HepG2 (cell line): ENCODE measurements at regions not wholly inside any gene's neighbourhood (a gene's known extent, or its start where the extent isn't known, plus 50 kb on each side); places are given as distances from the start of the nearest gene placed in this dataset.

Source experiments
- ATAC-seq: fragments of 200-7000 bp; cut with Tn5 transposase; 3 replicates; pipeline ENCODE4 v1.9.1; 2020; ENCODE audit warnings: mild to moderate bottlenecking, moderate library complexity
- BruUV-seq: library from RNA; stranded (reverse); fragments of 400-500 nt; replicated peaks from 2 replicates; lab custom pipeline; 2021; lab: Mats Ljungman, UMichigan
- CTCF ChIA-PET: fragments of 300-600 bp; formaldehyde crosslinking; extraction: SDS; loops from one replicate; lab custom pipeline; 2021; ENCODE audit warnings: low total read pairs, inconsistent platforms, low intra/inter-chr PET ratio; lab: Yijun Ruan, JAX
- POLR2A ChIA-PET: fragments of 350-600 bp; sonication (Branson Sonifier 250); formaldehyde crosslinking; loops from one replicate; lab custom pipeline; 2020; ENCODE audit warnings: antibody characterized with exemption, inconsistent platforms; lab: Yijun Ruan, JAX
- DNase-seq: peaks from one replicate; pipeline ENCODE4 v3.0.0-alpha.2; 2015; ENCODE audit warnings: low spot score
- FAIRE-seq: peaks from 3 replicates; lab custom pipeline; 2011; peaks lifted over from hg19 to GRCh38; lab: Jason Lieb, UNC
- H2AFZ ChIP-seq: one replicate; pipeline ENCODE4 v1.6.1; 2011; ENCODE audit warnings: low read length, inconsistent platforms
- H3K27ac ChIP-seq: fragments of 300-600 bp; 3 replicates; pipeline ENCODE4 v1.8.0; 2011; ENCODE audit warnings: mixed run types, mild to moderate bottlenecking, mixed read lengths, low read length, inconsistent platforms; ENCODE audit not compliant: insufficient read depth; ENCODE audit errors: extremely low read length
- H3K27me3 ChIP-seq, 2 experiments: fragments of 200-600 bp in 1 of 2; 2 replicates in 1 of 2; 3 replicates in 1 of 2; pipeline versions ENCODE4 v1.6.0 to v1.8.0; 2011; ENCODE audit warnings: low read length in 2 of 2, mild to moderate bottlenecking in 2 of 2, moderate library complexity in 2 of 2, inconsistent platforms in 1 of 2; ENCODE audit not compliant: insufficient read depth in 2 of 2, control insufficient read depth in 1 of 2
- H3K36me3 ChIP-seq, 2 experiments: fragments of 200-600 bp in 1 of 2; replicated peaks in 1 of 2; 2 replicates in 1 of 2; 3 replicates in 1 of 2; pipeline versions ENCODE4 v1.5.1 to v1.8.0; 2011; ENCODE audit warnings: low read length in 2 of 2, inconsistent platforms in 1 of 2; ENCODE audit not compliant: insufficient read depth in 2 of 2, control insufficient read depth in 1 of 2
- H3K4me1 ChIP-seq: 2 replicates; pipeline ENCODE4 v1.5.1; 2012; ENCODE audit warnings: low read length, inconsistent platforms; ENCODE audit not compliant: insufficient read depth
- H3K4me2 ChIP-seq: 2 replicates; pipeline ENCODE4 v1.6.0; 2011; ENCODE audit warnings: low read depth, low read length, inconsistent platforms
- H3K4me3 ChIP-seq, 3 experiments: fragments of 200-600 bp in 1 of 3; sonication (generic), shearing (Covaris generic) in 1 of 3; replicated peaks in 1 of 3; 2 replicates each; pipeline ENCODE4 v1.5.1; 2011 to 2016; ENCODE audit warnings: low read length in 3 of 3, inconsistent platforms in 2 of 3, low read depth in 2 of 3, mild to moderate bottlenecking in 2 of 3, control low read depth in 1 of 3, mixed read lengths in 1 of 3; ENCODE audit not compliant: insufficient read depth in 1 of 3
- H3K79me2 ChIP-seq: one replicate; pipeline ENCODE4 v1.6.1; 2011; ENCODE audit warnings: low read length, inconsistent platforms; ENCODE audit not compliant: insufficient read depth
- H3K9ac ChIP-seq: 2 replicates; pipeline ENCODE4 v1.6.0; 2011; ENCODE audit warnings: mild to moderate bottlenecking, low read depth, low read length, inconsistent platforms; ENCODE audit not compliant: insufficient read depth
- H3K9me3 ChIP-seq: 2 replicates; pipeline ENCODE4 v1.5.1; 2012; ENCODE audit warnings: mild to moderate bottlenecking, low read length
- H4K20me1 ChIP-seq: 2 replicates; pipeline ENCODE4 v1.6.0; 2011; ENCODE audit warnings: inconsistent platforms, mild to moderate bottlenecking, low read length, moderate library complexity; ENCODE audit not compliant: insufficient read depth
- BRD4 ChIP-seq: sonication (generic); formaldehyde crosslinking; IDR thresholded peaks from 2 replicates; pipeline ENCODE4 v1.4.0; 2020; ENCODE audit warnings: missing genetic modification reagents
- CENPX ChIP-seq: sonication (generic); formaldehyde crosslinking; IDR thresholded peaks from 2 replicates; pipeline ENCODE4 v1.9.0; 2021; ENCODE audit warnings: mild to moderate bottlenecking, missing genetic modification reagents, moderate library complexity
- FOXK2 ChIP-seq: fragments of 450-650 bp; IDR thresholded peaks from 2 replicates; pipeline ENCODE4 v1.6.1; 2016
- GABPA ChIP-seq, 2 experiments: IDR thresholded peaks; 2 replicates each; pipeline ENCODE4 v1.6.1; 2011 to 2016; ENCODE audit warnings: low read depth in 2 of 2, low read length in 1 of 2, missing biosample characterization in 1 of 2, missing genetic modification characterization in 1 of 2
- GPN1 ChIP-seq: sonication (generic); formaldehyde crosslinking; IDR thresholded peaks from 2 replicates; pipeline ENCODE4 v1.5.1; 2020; ENCODE audit warnings: missing genetic modification reagents, borderline replicate concordance
- IKZF1 ChIP-seq: fragments of 450-650 bp; IDR thresholded peaks from 2 replicates; pipeline ENCODE4 v1.7.1; 2016
- KLF12 ChIP-seq: sonication (generic); formaldehyde crosslinking; IDR thresholded peaks from 2 replicates; pipeline ENCODE4 v1.4.0; 2020; ENCODE audit warnings: missing genetic modification reagents, borderline replicate concordance
- NFIB ChIP-seq: sonication (generic); formaldehyde crosslinking; IDR thresholded peaks from 2 replicates; pipeline ENCODE4 v1.9.0; 2021; ENCODE audit warnings: missing genetic modification reagents, mild to moderate bottlenecking, borderline replicate concordance
- RARG ChIP-seq: sonication (generic); formaldehyde crosslinking; IDR thresholded peaks from 2 replicates; pipeline ENCODE4 v1.4.0; 2020; ENCODE audit warnings: low read depth, mild to moderate bottlenecking, missing genetic modification reagents
- YEATS2 ChIP-seq: sonication (generic); formaldehyde crosslinking; IDR thresholded peaks from 2 replicates; pipeline ENCODE4 v1.4.0; 2020; ENCODE audit warnings: missing genetic modification reagents, borderline replicate concordance
- ZBTB25 ChIP-seq: IDR thresholded peaks from 2 replicates; pipeline ENCODE4 v1.6.1; 2018; ENCODE audit warnings: missing genetic modification reagents
- ZNF138 ChIP-seq: sonication (generic); formaldehyde crosslinking; IDR thresholded peaks from 2 replicates; pipeline ENCODE4 v1.5.0; 2020; ENCODE audit warnings: mild to moderate bottlenecking, low read depth, missing genetic modification reagents
- ZNF275 ChIP-seq: sonication (generic); formaldehyde crosslinking; IDR thresholded peaks from 2 replicates; pipeline ENCODE4 v1.8.0; 2022; ENCODE audit warnings: missing genetic modification reagents, mild to moderate bottlenecking, inconsistent platforms, borderline replicate concordance
- ZNF30 ChIP-seq: sonication (generic); formaldehyde crosslinking; IDR thresholded peaks from 2 replicates; pipeline ENCODE4 v1.5.0; 2020; ENCODE audit warnings: mild to moderate bottlenecking, missing genetic modification reagents
- ZNF512 ChIP-seq: sonication (generic); formaldehyde crosslinking; IDR thresholded peaks from 2 replicates; pipeline ENCODE4 v1.4.0; 2020; ENCODE audit warnings: mild to moderate bottlenecking, missing genetic modification reagents
- ZNF883 ChIP-seq: sonication (generic); formaldehyde crosslinking; IDR thresholded peaks from 2 replicates; pipeline ENCODE4 v1.5.1; 2020; ENCODE audit warnings: mild to moderate bottlenecking, missing genetic modification reagents; ENCODE audit errors: not compliant biosample characterization
- WGBS: methylation state at CpG from one replicate; pipeline ENCODE4 v1.1.6; 2017; ENCODE audit warnings: low lambda C conversion rate; 5-methylcytosine and 5-hydroxymethylcytosine counted together
- in situ Hi-C: cut with HindIII; loops from 2 replicates; pipeline ENCODE4 v1.10.0; 2017; ENCODE audit warnings: low pct_unique_long_range_greater_than_20kb; ENCODE audit not compliant: extremely low pct_ligation_motif_present
- intact Hi-C: fragments of 100-400 bp; cut with micrococcal nuclease; formaldehyde crosslinking; loops from one replicate; pipeline ENCODE4 v1.10.0; 2022; ENCODE audit not compliant: unreplicated experiment
- TF ChIP-seq, protein P1 (sequence below): sonication (generic); formaldehyde crosslinking; IDR thresholded peaks from 2 replicates; pipeline ENCODE4 v1.8.1; 2022; ENCODE audit warnings: low read depth, mild to moderate bottlenecking, missing genetic modification reagents
- TF ChIP-seq, protein P2 (sequence below): sonication (generic); formaldehyde crosslinking; IDR thresholded peaks from 2 replicates; pipeline ENCODE4 v1.5.0; 2020; ENCODE audit warnings: mild to moderate bottlenecking, missing genetic modification reagents, borderline replicate concordance

GRCh38 chr11:128250482-128250881 is 336.9 kb downstream of the ETS1 start:
- no peak overlapping the region for H3K4me2 ChIP-seq
- intact Hi-C loops: no loop called here
- FAIRE-seq (no peak), DNase-seq (no peak), ATAC-seq (no peak)
- no peaks in the 10 kb centered on the region for H3K9me3 ChIP-seq
- no peak overlapping the region for H3K9ac ChIP-seq
- no peaks in the 10 kb centered on the region for H3K4me1 ChIP-seq
- no peaks in the 10 kb centered on the region for H4K20me1 ChIP-seq
- H3K36me3 ChIP-seq: no peaks in the 10 kb centered on the region
- 0% methylated on average over 2 of the region's 2 CpGs for WGBS
- BruUV-seq: no TSS peak
- no peak overlapping the region for H3K4me3 ChIP-seq
- H2AFZ ChIP-seq: no peak overlapping the region
- no peaks in the 10 kb centered on the region for H3K27me3 ChIP-seq
- in situ Hi-C loops: no loop called here
- H3K27ac ChIP-seq: no peak overlapping the region
- no peaks in the 10 kb centered on the region for H3K79me2 ChIP-seq
- CTCF ChIA-PET: no interaction called here
- POLR2A ChIA-PET: no interaction called here
- TF ChIP-seq NFIB: no peak
- TF ChIP-seq ZNF30: no peak
- TF ChIP-seq RARG (CRISPR knock-in tag): no peak
- TF ChIP-seq ZNF512 (CRISPR knock-in tag): no peak
- TF ChIP-seq ZBTB25 (CRISPR knock-in tag): no peak
- TF ChIP-seq ZNF275 (CRISPR knock-in tag): no peak
- TF ChIP-seq, protein P1, sequence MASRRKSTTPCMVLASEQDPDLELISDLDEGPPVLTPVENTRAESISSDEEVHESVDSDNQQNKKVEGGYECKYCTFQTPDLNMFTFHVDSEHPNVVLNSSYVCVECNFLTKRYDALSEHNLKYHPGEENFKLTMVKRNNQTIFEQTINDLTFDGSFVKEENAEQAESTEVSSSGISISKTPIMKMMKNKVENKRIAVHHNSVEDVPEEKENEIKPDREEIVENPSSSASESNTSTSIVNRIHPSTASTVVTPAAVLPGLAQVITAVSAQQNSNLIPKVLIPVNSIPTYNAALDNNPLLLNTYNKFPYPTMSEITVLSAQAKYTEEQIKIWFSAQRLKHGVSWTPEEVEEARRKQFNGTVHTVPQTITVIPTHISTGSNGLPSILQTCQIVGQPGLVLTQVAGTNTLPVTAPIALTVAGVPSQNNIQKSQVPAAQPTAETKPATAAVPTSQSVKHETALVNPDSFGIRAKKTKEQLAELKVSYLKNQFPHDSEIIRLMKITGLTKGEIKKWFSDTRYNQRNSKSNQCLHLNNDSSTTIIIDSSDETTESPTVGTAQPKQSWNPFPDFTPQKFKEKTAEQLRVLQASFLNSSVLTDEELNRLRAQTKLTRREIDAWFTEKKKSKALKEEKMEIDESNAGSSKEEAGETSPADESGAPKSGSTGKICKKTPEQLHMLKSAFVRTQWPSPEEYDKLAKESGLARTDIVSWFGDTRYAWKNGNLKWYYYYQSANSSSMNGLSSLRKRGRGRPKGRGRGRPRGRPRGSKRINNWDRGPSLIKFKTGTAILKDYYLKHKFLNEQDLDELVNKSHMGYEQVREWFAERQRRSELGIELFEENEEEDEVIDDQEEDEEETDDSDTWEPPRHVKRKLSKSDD (CRISPR knock-in tag): no peak
- TF ChIP-seq FOXK2: no peak
- TF ChIP-seq KLF12 (CRISPR knock-in tag): no peak
- no peak for TF ChIP-seq BRD4 (CRISPR knock-in tag)
- no peak for TF ChIP-seq GABPA (IDR thresholded peaks at IDR 0.05; ENCODE audit: low read depth, low read length)
- no peak for TF ChIP-seq GABPA (CRISPR knock-in tag; IDR thresholded peaks at IDR 0.05; ENCODE audit: low read depth)
- TF ChIP-seq, protein P2, sequence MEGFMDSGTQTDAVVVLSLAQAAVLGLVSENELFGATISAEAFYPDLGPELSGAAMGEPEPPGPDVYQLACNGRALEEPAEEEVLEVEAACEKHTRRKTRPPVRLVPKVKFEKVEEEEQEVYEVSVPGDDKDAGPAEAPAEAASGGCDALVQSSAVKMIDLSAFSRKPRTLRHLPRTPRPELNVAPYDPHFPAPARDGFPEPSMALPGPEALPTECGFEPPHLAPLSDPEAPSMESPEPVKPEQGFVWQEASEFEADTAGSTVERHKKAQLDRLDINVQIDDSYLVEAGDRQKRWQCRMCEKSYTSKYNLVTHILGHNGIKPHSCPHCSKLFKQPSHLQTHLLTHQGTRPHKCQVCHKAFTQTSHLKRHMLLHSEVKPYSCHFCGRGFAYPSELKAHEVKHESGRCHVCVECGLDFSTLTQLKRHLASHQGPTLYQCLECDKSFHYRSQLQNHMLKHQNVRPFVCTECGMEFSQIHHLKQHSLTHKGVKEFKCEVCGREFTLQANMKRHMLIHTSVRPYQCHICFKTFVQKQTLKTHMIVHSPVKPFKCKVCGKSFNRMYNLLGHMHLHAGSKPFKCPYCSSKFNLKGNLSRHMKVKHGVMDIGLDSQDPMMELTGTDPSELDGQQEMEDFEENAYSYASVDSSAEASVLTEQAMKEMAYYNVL (CRISPR knock-in tag): no peak
- TF ChIP-seq ZNF883 (CRISPR knock-in tag): no peak
- TF ChIP-seq GPN1 (CRISPR knock-in tag): no peak
- no peak for TF ChIP-seq YEATS2 (CRISPR knock-in tag)
- TF ChIP-seq ZNF138 (CRISPR knock-in tag): no peak
- no peak for TF ChIP-seq CENPX (CRISPR knock-in tag)
- TF ChIP-seq IKZF1: no peak
